GM12878 (cell line): ENCODE measurements at regions not wholly inside any gene's neighbourhood (a gene's known extent, or its start where the extent isn't known, plus 50 kb on each side); places are given as distances from the start of the nearest gene placed in this dataset.
"Not testable (repeated sequence)": the region's sequence is repeated elsewhere in the genome, so short reads cannot be mapped to it uniquely, and the experiment has no call there.

Source experiments
- ATAC-seq: fragments of 200-7000 bp; cut with Tn5 transposase; 3 replicates; pipeline ENCODE4 v1.9.1; 2020; ENCODE audit warnings: mild to moderate bottlenecking, moderate library complexity
- BruUV-seq: library from RNA; stranded (reverse); fragments of 400-500 nt; replicated peaks from 2 replicates; lab custom pipeline; 2021; lab: Mats Ljungman, UMichigan
- CTCF ChIA-PET: fragments of 300-600 bp; sonication (Branson Sonifier 250); formaldehyde crosslinking; extraction: SDS; loops from one replicate; lab custom pipeline; 2021; ENCODE audit warnings: inconsistent platforms; lab: Yijun Ruan, JAX
- POLR2A ChIA-PET: fragments of 350-600 bp; formaldehyde crosslinking; extraction: SDS; loops from one replicate; lab custom pipeline; 2021; ENCODE audit warnings: inconsistent platforms; lab: Charles Lee
- RAD21 ChIA-PET: fragments of 300-600 bp; sonication (Branson Sonifier 250); formaldehyde crosslinking; loops from one replicate; lab custom pipeline; 2023; ENCODE audit warnings: antibody characterized with exemption; ENCODE audit not compliant: unreplicated experiment; lab: Charles Lee
- SMC1A ChIA-PET: fragments of 300-600 bp; sonication (Branson Sonifier 250); formaldehyde crosslinking; loops from one replicate; lab custom pipeline; 2023; ENCODE audit not compliant: unreplicated experiment, uncharacterized antibody; lab: Charles Lee
- DNase-seq: peaks from one replicate; pipeline ENCODE4 v3.0.0-alpha.2; 2011; ENCODE audit warnings: low read depth, low spot score
- FAIRE-seq: peaks from 3 replicates; lab custom pipeline; 2011; peaks lifted over from hg19 to GRCh38; lab: Jason Lieb, UNC
- H2AFZ ChIP-seq: 2 replicates; pipeline ENCODE4 v1.6.0; 2011; ENCODE audit warnings: low read depth, low read length, control low read depth; ENCODE audit not compliant: control insufficient read depth
- H3K27ac ChIP-seq: 2 replicates; pipeline ENCODE4 v1.5.1; 2011; ENCODE audit warnings: control low read depth; ENCODE audit not compliant: control insufficient read depth, insufficient read depth
- H3K27me3 ChIP-seq, 2 experiments: replicated peaks in 1 of 2; 2 replicates each; pipeline versions ENCODE4 v1.6.0 to v1.6.1; 2011; ENCODE audit warnings: low read length in 1 of 2; ENCODE audit not compliant: control insufficient read depth in 2 of 2, insufficient read depth in 2 of 2
- H3K36me3 ChIP-seq, 2 experiments: 2 replicates each; pipeline ENCODE4 v1.5.1; 2011; ENCODE audit warnings: low read length in 1 of 2; ENCODE audit not compliant: control insufficient read depth in 2 of 2, insufficient read depth in 2 of 2
- H3K4me1 ChIP-seq: 2 replicates; pipeline ENCODE4 v1.6.1; 2011; ENCODE audit warnings: mild to moderate bottlenecking, low read length, moderate library complexity, mixed read lengths; ENCODE audit not compliant: control insufficient read depth, insufficient read depth
- H3K4me2 ChIP-seq: 2 replicates; pipeline ENCODE4 v1.6.0; 2011; ENCODE audit warnings: control low read depth; ENCODE audit not compliant: control insufficient read depth, insufficient read depth
- H3K4me3 ChIP-seq: fragments of 200-600 bp; sonication (generic); 2 replicates; pipeline ENCODE4 v1.5.1; 2016
- H3K79me2 ChIP-seq: 2 replicates; pipeline ENCODE4 v1.6.0; 2011; ENCODE audit warnings: low read length; ENCODE audit not compliant: control insufficient read depth, insufficient read depth
- H3K9ac ChIP-seq: 2 replicates; pipeline ENCODE4 v1.8.0; 2011; ENCODE audit warnings: low read length, control low read depth, mixed read lengths; ENCODE audit not compliant: control insufficient read depth, insufficient read depth
- H3K9me3 ChIP-seq: replicated peaks from 3 replicates; pipeline ENCODE4 v1.5.1; 2011; ENCODE audit warnings: mild to moderate bottlenecking, low read length; ENCODE audit not compliant: control insufficient read depth, insufficient read depth
- H4K20me1 ChIP-seq: 2 replicates; pipeline ENCODE4 v1.6.0; 2011; ENCODE audit not compliant: control insufficient read depth, insufficient read depth
- E2F8 ChIP-seq: fragments of 450-650 bp; IDR thresholded peaks from 2 replicates; pipeline ENCODE4 v1.6.1; 2018; ENCODE audit warnings: mild to moderate bottlenecking, low read depth, moderate library complexity; ENCODE audit not compliant: partially characterized antibody
- NBN ChIP-seq: fragments of 450-650 bp; IDR thresholded peaks from 2 replicates; pipeline ENCODE4 v1.6.1; 2016
- WGBS: methylation state at CpG from one replicate; pipeline ENCODE4 v1.1.6; 2016; ENCODE audit warnings: low lambda C conversion rate; ENCODE audit not compliant: insufficient replicate concordance, insufficient coverage; ENCODE audit errors: missing lambda C conversion rate; 5-methylcytosine and 5-hydroxymethylcytosine counted together
- in situ Hi-C: fragments of 300-500 bp; cut with MboI; formaldehyde crosslinking; loops from 9 replicates; pipeline ENCODE4 v1.14.3; 2018; ENCODE audit warnings: mixed read lengths
- intact Hi-C: fragments of 100-400 bp; cut with micrococcal nuclease; formaldehyde crosslinking; loops from one replicate; pipeline ENCODE4 v1.14.2; 2022; ENCODE audit not compliant: unreplicated experiment
- TF ChIP-seq, protein P1 (sequence below): fragments of 450-650 bp; IDR thresholded peaks from 2 replicates; pipeline ENCODE4 v1.6.1; 2016; ENCODE audit warnings: mild to moderate bottlenecking

GRCh38 chr3:124347418-124347817 is 355.5 kb upstream of the ROPN1 start:
- ChIA-PET CTCF (interaction anchor here (1.0 to 8.7 kb wide), 3 partner anchors 120 to 212 kb away, joined by 3 to 138 read pairs (median 3); no protein-coding TSS in a partner anchor), POLR2A (no interaction called here), RAD21 (no interaction called here), SMC1A (interaction anchor here (1.1 to 1.4 kb wide), 3 partner anchors 11 to 200 kb away, joined by 3 read pairs; no protein-coding TSS in a partner anchor)
- Histone ChIP-seq H4K20me1 (no peaks in the 10 kb centered on the region), H3K4me2 (no peak overlapping the region), H3K4me1 (no peaks in the 10 kb centered on the region), H3K79me2 (no peaks in the 10 kb centered on the region), H3K27me3 (no peaks in the 10 kb centered on the region; a peak in 1 of 4 replicates), H3K27ac (no peak overlapping the region), H2AFZ (no peak overlapping the region), H3K4me3 (no peak overlapping the region), H3K36me3 (no peaks in the 10 kb centered on the region), H3K9ac (no peak overlapping the region), H3K9me3 (no peaks in the 10 kb centered on the region)
- intact Hi-C loops (no loop called here), in situ Hi-C loops (loop anchor here (5.0 kb wide), 2 partner anchors 120 to 205 kb away; no protein-coding TSS in a partner anchor)
- BruUV-seq: no TSS peak
- TF ChIP-seq, protein P1, sequence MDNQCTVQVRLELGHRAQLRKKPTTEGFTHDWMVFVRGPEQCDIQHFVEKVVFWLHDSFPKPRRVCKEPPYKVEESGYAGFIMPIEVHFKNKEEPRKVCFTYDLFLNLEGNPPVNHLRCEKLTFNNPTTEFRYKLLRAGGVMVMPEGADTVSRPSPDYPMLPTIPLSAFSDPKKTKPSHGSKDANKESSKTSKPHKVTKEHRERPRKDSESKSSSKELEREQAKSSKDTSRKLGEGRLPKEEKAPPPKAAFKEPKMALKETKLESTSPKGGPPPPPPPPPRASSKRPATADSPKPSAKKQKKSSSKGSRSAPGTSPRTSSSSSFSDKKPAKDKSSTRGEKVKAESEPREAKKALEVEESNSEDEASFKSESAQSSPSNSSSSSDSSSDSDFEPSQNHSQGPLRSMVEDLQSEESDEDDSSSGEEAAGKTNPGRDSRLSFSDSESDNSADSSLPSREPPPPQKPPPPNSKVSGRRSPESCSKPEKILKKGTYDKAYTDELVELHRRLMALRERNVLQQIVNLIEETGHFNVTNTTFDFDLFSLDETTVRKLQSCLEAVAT: no peak
- TF ChIP-seq E2F8: no peak
- no peak for TF ChIP-seq NBN
- ATAC-seq: no peak
- WGBS: 46% methylated on average over 2 of the region's 2 CpGs
- no peak for DNase-seq
- no peak for FAIRE-seq

DNA sequence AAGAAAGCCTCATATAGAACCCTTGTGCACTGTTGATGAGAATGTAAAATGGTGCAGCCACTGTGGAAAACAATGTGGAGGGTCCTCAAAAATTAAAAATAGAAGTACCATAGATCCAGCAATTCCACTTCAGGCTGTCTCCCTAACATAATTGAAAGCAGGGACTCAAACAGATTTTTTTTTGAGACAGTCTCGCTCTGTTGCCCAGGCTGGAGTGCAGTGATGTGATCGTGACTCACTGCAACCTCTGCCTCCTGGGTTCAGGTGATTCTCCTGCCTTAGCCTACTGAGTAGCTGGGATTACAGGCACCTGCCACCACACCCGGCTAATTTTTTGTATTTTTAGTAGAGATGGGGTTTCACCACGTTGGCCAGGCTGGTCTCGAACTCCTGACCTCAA is 356.6 kb upstream of the ROPN1 start:
- intact Hi-C loops, H4K20me1 ChIP-seq, H3K9me3 ChIP-seq, H3K9ac ChIP-seq, FAIRE-seq, H3K27ac ChIP-seq, H3K79me2 ChIP-seq, H3K4me2 ChIP-seq, H3K27me3 ChIP-seq, POLR2A ChIA-PET, RAD21 ChIA-PET, BruUV-seq, H2AFZ ChIP-seq, H3K36me3 ChIP-seq, ATAC-seq, DNase-seq, H3K4me3 ChIP-seq, H3K4me1 ChIP-seq: not testable (repeated sequence)
- SMC1A ChIA-PET: interaction anchor here (1.1 to 1.4 kb wide), 3 partner anchors 10 to 199 kb away, joined by 3 read pairs; no protein-coding TSS in a partner anchor
- 16% methylated on average over 5 of the region's 5 CpGs for WGBS
- CTCF ChIA-PET: interaction anchor here (0.7 to 8.7 kb wide), 6 partner anchors 9 to 211 kb away, joined by 3 to 138 read pairs (median 3); no protein-coding TSS in a partner anchor
- in situ Hi-C loops: loop anchor here (5.0 kb wide), 2 partner anchors 119 to 204 kb away; no protein-coding TSS in a partner anchor
